ENCODE measurements at regions not wholly inside any gene's neighbourhood (a gene's known extent, or its start where the extent isn't known, plus 50 kb on each side); places are given as distances from the start of the nearest gene placed in this dataset.
"Not testable (repeated sequence)": the region's sequence is repeated elsewhere in the genome, so short reads cannot be mapped to it uniquely, and the experiment has no call there.

- no peak for DNase-seq
Observed at GRCh38 chr9:124084087-124084486, 72.5 kb downstream of the LHX2 start.

GRCh38 chr9:124087226-124087625 lies 75.7 kb downstream of the LHX2 start:
- DNase-seq, result no peak

- no peak for DNase-seq
Observed at GRCh38 chr9:124088476-124088837, 76.9 kb downstream of the LHX2 start.

GRCh38 chr9:124089631-124090488 lies 78.3 kb downstream of the LHX2 start:
- not testable (repeated sequence) for DNase-seq

- peak; percentile 14 for DNase-seq
Observed at GRCh38 chr9:124098141-124098905, 86.8 kb downstream of the LHX2 start.

GRCh38 chr9:124099860-124100259 lies 88.3 kb downstream of the LHX2 start:
- no peak for DNase-seq

- DNase-seq, result no peak
Observed at GRCh38 chr9:124101215-124101968, 89.8 kb downstream of the LHX2 start.

- DNase-seq, result no peak
Observed at GRCh38 chr9:124101969-124102345, 90.4 kb downstream of the LHX2 start.

GRCh38 chr9:124102363-124102762 lies 90.8 kb downstream of the LHX2 start:
- no peak for DNase-seq

- no peak for DNase-seq
Observed at GRCh38 chr9:124105266-124105665, 93.7 kb downstream of the LHX2 start.

- DNase-seq, result no peak
Observed at GRCh38 chr9:124108216-124108615, 96.6 kb downstream of the LHX2 start.

GRCh38 chr9:124110307-124110915 lies 98.8 kb downstream of the LHX2 start:
- DNase-seq, result peak; percentile 67

GRCh38 chr9:124116683-124117363 lies 105.3 kb downstream of the LHX2 start:
- no peak for DNase-seq

GRCh38 chr9:124118894-124119293 lies 107.3 kb downstream of the LHX2 start:
- DNase-seq, result no peak

- DNase-seq, result no peak
Observed at GRCh38 chr9:124120272-124120671, 108.7 kb downstream of the LHX2 start.

- no peak for DNase-seq
Observed at GRCh38 chr9:124121725-124122124, 110.2 kb downstream of the LHX2 start.

- DNase-seq, result peak; percentile 20
Observed at GRCh38 chr9:124122321-124122720, 110.8 kb downstream of the LHX2 start.

GRCh38 chr9:124122813-124123462 lies 111.4 kb downstream of the LHX2 start:
- DNase-seq, result peak; percentile 71

GRCh38 chr9:124123621-124124020 lies 112.1 kb downstream of the LHX2 start:
- not testable (repeated sequence) for DNase-seq

GRCh38 chr9:124124729-124125650 lies 113.4 kb downstream of the LHX2 start:
- no peak for DNase-seq

GRCh38 chr9:124125651-124125977 lies 114.0 kb downstream of the LHX2 start:
- no peak for DNase-seq

Measured in fibroblast of skin of abdomen (primary cell).